ENCODE measurements at regions not wholly inside any gene's neighbourhood (a gene's known extent, or its start where the extent isn't known, plus 50 kb on each side); places are given as distances from the start of the nearest gene placed in this dataset.

GRCh38 chr13:106961216-106961615, 393.3 kb upstream of the ARGLU1 start:
- intact Hi-C loops (cut with DNase I) = no loop called here
- no peak overlapping the region for H3K27ac ChIP-seq (replicated peaks in 1 of 4)
- no peaks in the 10 kb centered on the region for H3K4me1 ChIP-seq
- H3K4me3 ChIP-seq = no peak overlapping the region
- no peaks in the 10 kb centered on the region for H3K27me3 ChIP-seq
- 86% methylated on average over 1 of the region's 1 CpG for WGBS
- no peaks in the 10 kb centered on the region for H3K36me3 ChIP-seq
- DNase-seq (ENCODE audit: extremely low spot score) = no peak
- TF ChIP-seq POLR2A (IDR thresholded peaks at IDR 0.05; ENCODE audit: low read depth) (no peak), POLR2AphosphoS5 (IDR thresholded peaks at IDR 0.05) (no peak), CTCF (IDR thresholded peaks at IDR 0.05) (no peak), EP300 (IDR thresholded peaks at IDR 0.05) (no peak)
- no peaks in the 10 kb centered on the region for H3K9me3 ChIP-seq

GRCh38 chr13:106958621-106959048, 390.7 kb upstream of the ARGLU1 start:
- DNase-seq (ENCODE audit: extremely low spot score) = no peak
- Histone ChIP-seq H3K4me1 (no peaks in the 10 kb centered on the region), H3K27ac (replicated peaks in 1 of 4) (no peak overlapping the region), H3K27me3 (no peaks in the 10 kb centered on the region), H3K4me3 (no peak overlapping the region), H3K36me3 (no peaks in the 10 kb centered on the region), H3K9me3 (peaks cover 0 to 7% (median 2%) of the 10 kb centered on the region in 4 donors)
- TF ChIP-seq CTCF (IDR thresholded peaks at IDR 0.05) = no peak
- TF ChIP-seq EP300 (IDR thresholded peaks at IDR 0.05) = no peak
- TF ChIP-seq POLR2A (IDR thresholded peaks at IDR 0.05; ENCODE audit: low read depth) = no peak
- no peak for TF ChIP-seq POLR2AphosphoS5 (IDR thresholded peaks at IDR 0.05)
- WGBS = 93% methylated on average over 3 of the region's 3 CpGs
- intact Hi-C loops (cut with DNase I) = no loop called here

- Histone ChIP-seq H3K4me1 (no peaks in the 10 kb centered on the region), H3K4me3 (no peak overlapping the region), H3K36me3 (no peaks in the 10 kb centered on the region), H3K9me3 (no peaks in the 10 kb centered on the region), H3K27me3 (no peaks in the 10 kb centered on the region), H3K27ac (replicated peaks in 1 of 4) (no peak overlapping the region)
- WGBS = 85% methylated on average over 3 of the region's 3 CpGs
- DNase-seq (ENCODE audit: extremely low spot score) = no peak
- TF ChIP-seq POLR2AphosphoS5 (IDR thresholded peaks at IDR 0.05) (no peak), POLR2A (IDR thresholded peaks at IDR 0.05; ENCODE audit: low read depth) (no peak), EP300 (IDR thresholded peaks at IDR 0.05) (no peak), CTCF (IDR thresholded peaks at IDR 0.05) (no peak)
- intact Hi-C loops (cut with DNase I) = no loop called here
These were observed 374.6 kb upstream of the ARGLU1 start for GRCh38 chr13:106942563-106942962.

GRCh38 chr13:106941779-106942178, 373.8 kb upstream of the ARGLU1 start:
- WGBS = 96% methylated on average over 8 of the region's 8 CpGs
- Histone ChIP-seq H3K4me3 (no peak overlapping the region), H3K36me3 (no peaks in the 10 kb centered on the region), H3K27me3 (no peaks in the 10 kb centered on the region), H3K4me1 (no peaks in the 10 kb centered on the region), H3K9me3 (no peaks in the 10 kb centered on the region), H3K27ac (replicated peaks in 1 of 4) (no peak overlapping the region)
- intact Hi-C loops (cut with DNase I) = no loop called here
- TF ChIP-seq POLR2A (IDR thresholded peaks at IDR 0.05; ENCODE audit: low read depth) (no peak), CTCF (IDR thresholded peaks at IDR 0.05) (no peak), EP300 (IDR thresholded peaks at IDR 0.05) (no peak), POLR2AphosphoS5 (IDR thresholded peaks at IDR 0.05) (no peak)
- DNase-seq (ENCODE audit: extremely low spot score) = no peak

GRCh38 chr13:106927421-106927820, 359.5 kb upstream of the ARGLU1 start:
- no peak for DNase-seq (ENCODE audit: extremely low spot score)
- TF ChIP-seq POLR2A (IDR thresholded peaks at IDR 0.05; ENCODE audit: low read depth) (no peak), POLR2AphosphoS5 (IDR thresholded peaks at IDR 0.05) (no peak), CTCF (IDR thresholded peaks at IDR 0.05) (no peak), EP300 (IDR thresholded peaks at IDR 0.05) (no peak)
- H3K36me3 ChIP-seq = no peaks in the 10 kb centered on the region
- H3K27ac ChIP-seq (replicated peaks in 1 of 4) = no peak overlapping the region
- WGBS = 95% methylated on average over 1 of the region's 1 CpG
- H3K27me3 ChIP-seq = no peaks in the 10 kb centered on the region
- intact Hi-C loops (cut with DNase I) = no loop called here
- H3K9me3 ChIP-seq = no peaks in the 10 kb centered on the region
- H3K4me3 ChIP-seq = no peak overlapping the region
- no peaks in the 10 kb centered on the region for H3K4me1 ChIP-seq
